NCI-H2196 (cell line): ENCODE measurements at regions not wholly inside any gene's neighbourhood (a gene's known extent, or its start where the extent isn't known, plus 50 kb on each side); places are given as distances from the start of the nearest gene placed in this dataset.

Experiments used
- DNase-seq: peaks from one replicate; lab custom pipeline; 2025; ENCODE audit not compliant: unreplicated experiment; lab: John Stamatoyannopoulos, UW

DNA sequence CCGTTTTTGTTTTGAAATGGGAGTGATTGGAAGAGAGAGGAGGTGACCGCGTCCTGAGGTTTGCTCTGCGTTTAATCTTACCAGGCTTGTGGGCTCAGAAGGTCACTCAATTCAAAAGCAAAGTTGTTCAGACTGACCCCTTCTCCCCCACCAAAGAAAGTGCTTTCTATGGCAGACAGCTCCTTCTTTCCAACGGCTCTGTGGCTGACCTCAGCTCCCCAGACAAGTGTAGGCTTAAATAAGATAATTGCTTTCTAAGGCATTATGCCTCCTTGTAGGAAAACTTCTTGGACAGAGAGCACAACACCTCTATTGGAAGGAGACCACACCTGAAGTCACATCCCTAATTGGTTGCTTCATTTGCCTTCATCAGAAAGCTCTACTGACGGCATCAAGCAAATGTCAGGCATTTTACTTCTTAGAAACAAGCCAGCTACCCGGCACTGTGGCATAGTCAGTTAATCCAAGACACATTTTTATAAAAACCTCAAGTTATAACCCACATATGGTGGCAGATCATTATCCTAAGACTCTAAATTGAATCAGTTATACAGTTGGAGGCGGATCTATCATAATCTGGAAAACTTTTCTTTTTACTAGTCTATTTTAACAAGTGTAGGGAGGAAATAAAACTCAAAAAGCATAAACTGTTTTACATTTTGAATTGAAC is 94.9 kb downstream of the TMEM174 start:
- no peak for DNase-seq

DNA sequence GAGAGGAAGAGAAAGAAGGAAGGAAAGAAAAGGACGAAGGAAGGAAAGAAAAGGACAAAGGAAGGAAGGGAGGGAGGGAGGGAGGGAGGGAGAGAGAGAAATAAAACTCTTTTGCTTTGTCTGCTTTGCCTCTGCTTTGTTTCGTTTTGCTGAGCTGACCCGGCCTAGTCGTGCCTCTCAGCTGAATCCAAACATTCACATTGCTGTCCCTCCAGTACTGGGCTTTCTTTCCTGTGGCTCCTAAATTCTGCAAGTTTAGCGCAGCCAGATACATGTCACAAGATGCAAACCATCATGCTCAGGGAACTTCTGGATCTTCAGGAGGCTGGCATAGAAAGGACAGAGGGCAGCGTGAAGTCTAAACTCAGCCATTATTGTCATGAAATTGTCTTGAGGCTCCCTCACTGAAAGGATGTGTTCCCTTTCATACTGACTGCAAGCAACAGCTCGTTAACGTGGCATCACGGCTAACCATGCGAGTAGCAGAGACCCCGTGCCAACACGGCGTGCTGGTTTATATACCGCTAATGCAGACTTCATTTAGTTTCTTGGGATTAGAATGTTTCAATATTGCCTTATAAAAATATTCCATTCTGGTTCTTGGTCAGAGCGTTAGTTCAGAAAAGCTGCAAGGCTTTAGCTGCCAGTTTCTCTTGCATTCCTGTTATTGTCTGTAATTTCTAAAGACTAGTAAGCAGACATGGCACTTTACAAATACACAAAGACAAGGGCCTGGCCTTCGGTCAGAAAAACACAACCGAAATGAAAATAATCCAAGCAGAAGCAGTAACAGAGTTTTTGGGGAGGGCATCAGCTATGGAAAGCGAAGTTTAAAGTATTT is 94.2 kb downstream of the TMEM174 start:
- DNase-seq: no peak

DNA sequence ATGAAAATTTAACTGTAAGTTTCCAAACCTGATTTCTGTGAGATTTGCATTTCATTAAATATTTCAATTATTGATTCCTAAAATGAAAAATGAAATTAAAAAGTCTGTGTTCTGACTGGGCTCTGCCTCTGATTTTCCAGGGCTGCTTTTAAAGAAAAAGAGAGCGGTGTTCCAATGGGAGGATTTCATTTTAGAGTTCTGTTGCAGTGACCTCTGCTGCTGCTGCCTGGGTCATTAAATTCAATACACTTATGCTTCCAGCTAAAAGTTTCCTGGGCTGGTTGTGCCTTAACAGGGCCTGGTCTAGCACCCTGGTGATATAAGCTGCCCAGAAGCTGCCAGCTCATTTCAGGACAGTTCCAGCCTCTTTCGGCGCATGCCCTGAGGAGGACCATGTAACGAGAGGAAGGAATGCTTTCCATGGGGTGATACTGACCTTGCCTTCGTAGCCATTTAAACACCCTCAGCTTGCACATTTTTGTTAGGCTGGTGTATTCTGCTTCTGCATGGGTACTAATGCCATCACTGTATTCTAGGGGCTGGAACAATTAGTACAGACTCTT is 93.3 kb downstream of the TMEM174 start:
- DNase-seq: no peak

DNA sequence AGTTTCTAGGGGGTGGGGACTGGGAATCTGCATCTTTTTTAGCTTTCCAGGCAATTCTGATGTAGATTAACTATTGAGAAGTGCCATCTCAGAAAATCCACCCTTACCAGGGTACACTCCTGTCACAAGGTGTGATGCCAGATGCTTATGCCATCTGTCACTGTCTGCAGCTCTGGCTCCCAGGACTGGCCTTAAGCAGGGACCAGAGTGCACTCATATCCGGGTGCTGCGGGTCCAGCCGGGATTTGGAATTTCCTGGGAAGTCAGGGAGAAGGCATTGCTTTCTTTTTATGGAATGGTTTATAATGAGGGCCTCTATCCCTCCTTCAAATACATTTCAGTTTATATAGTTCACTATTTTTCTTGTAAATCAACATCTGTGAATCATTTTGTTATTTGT is 92.6 kb downstream of the TMEM174 start:
- no peak for DNase-seq

DNA sequence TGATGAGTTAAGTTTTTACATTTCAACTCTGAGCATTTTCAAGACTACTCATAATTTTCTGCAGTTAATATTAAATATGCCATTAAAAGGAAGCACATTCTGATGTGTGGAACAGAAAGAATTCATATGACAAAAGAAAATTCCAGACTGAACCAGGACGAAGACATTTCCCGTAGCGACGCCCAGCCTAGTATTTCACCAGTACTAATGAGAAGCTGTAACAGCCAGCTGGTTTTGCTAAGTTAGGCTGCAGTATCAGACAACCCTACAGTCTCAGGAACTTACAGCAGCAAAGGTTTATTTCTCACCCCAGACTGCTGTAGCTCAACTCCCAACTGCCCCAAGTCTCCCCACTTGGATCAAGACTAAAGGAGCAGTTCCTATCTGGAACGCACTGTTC is 91.6 kb downstream of the TMEM174 start:
- no peak for DNase-seq

DNA sequence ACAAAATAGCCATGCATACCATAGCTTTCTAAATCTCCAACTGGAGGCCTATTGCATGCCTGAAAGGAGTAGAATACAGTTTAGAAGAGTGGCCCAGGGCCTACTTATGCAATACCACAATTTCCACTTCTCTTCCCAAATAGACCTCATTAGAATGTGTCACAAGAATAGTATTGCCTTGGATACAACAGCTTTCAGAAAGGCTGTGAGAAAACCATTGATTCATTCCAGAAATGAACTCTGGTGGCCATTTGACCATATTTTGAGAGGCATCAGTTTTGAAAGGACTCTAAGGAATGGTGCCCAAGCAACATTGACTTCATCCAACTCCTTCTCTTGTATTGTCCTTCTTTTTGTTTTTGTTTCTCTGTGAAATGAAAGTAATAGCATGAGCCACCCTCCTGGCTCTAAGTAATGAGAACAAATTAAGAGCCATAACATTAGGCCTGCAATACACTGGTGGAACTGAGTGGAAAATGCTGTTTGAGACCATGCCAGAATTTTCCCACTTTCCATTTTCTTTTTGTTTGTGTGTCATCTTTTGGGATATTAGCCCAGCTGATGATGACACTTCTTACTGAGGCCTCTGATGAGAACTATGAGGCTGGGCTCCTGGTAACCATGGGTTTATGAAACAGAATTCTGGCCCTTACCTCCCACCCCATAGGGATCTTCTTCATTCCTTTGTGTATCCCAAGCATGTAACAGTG is 90.2 kb downstream of the TMEM174 start:
- no peak for DNase-seq

DNA sequence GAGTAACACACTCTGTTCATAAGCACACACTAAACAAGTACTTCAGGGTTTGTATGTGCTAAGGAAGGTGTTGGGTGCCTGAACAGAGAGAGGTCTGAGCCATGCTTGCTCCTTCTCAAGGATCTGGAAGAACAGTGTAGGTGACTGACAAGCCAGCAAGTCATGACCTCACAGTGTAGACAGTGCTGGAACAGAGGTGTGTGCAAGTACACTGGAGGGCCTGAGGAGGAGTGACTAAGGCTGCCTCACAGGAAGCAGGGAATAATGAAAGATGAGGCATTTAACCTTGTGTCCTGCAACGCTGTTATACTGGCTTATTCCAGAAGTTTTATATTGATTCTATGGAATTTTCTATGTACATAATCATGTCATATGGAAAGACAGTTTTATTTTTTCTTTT is 83.9 kb downstream of the TMEM174 start:
- DNase-seq: no peak

DNA sequence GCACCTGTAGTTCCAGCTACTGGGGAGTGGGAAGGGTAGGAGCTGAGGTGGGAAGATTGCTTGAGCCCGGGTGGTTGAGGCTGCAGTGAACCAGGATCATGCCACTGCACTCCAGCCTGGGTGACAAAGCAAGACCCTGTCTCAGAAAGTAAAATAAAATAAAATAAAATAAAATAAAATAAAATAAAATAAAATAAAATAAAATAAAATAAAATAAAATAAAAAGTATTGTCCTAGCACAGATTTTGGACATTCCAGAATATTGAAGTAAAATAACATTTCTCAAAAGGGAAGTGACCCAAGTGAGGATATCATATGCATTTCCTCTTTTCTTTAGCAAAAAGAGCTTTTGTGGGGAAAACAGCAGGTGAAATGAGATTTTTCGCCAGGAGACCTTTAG is 83.5 kb downstream of the TMEM174 start:
- no peak for DNase-seq

DNA sequence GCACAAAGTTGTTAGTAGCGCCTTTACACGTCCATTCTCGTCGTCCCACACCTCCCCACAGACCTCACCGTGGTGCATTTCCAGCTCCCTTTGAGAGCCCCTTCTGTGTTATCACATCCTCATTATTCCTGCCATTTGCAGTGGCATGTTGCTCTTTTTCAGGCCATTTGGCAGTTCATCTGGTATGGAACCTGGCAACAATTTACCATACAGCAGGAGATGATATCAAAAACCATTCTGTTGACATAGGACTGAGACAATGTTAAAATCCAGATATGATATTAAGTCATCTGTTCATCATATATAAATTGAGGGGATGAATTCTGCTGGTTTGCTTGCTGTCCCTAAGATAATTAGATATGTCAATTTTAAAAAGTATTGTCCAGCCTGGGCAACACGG is 83.0 kb downstream of the TMEM174 start:
- no peak for DNase-seq

DNA sequence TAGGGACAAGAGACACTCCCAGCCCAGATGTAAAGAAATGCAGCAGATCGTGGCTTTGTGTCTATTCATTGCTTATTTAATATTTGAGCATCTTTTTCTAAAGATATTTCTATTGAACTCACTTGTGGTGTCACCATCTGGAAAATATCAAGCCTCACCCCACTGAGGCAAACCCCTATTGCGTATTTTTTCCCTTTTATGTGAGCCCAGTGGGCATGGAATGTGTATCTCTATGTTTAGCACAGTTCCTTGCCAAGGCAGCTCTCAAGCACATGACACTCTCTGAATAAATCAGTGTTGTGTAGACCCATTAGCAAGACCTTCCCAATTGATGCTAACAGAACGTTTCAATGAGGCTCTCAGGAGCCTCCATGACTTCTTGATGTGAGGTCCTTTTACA is 81.6 kb downstream of the TMEM174 start:
- DNase-seq: no peak

DNA sequence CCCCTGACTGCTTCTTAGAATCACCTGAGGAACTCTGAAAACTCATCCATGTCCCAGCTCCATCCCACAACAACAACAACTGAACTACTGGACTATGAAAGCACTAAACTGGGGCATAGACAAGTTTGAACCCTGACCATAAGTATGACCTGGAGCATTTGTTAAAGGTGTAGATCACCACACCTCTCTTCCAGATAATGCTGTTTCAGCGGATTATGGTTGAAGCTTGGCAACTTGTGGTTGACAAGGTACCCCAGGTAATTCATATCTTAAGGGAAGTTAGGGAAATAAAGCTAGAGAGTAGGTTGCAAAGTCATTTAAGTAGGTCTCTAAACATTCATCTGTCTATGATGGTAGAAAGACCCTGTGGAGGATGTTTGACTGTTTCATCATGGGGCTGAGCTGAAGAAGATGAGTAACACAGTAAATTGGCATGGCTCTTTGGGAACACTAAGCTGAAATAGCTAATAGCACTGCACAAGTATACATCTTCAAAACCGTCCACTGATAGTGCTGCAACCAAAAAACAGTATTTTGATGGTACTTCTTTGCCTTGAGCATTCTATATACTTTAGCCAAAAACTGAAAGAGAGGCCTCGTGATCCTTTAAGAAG is 80.2 kb downstream of the TMEM174 start:
- DNase-seq: no peak

DNA sequence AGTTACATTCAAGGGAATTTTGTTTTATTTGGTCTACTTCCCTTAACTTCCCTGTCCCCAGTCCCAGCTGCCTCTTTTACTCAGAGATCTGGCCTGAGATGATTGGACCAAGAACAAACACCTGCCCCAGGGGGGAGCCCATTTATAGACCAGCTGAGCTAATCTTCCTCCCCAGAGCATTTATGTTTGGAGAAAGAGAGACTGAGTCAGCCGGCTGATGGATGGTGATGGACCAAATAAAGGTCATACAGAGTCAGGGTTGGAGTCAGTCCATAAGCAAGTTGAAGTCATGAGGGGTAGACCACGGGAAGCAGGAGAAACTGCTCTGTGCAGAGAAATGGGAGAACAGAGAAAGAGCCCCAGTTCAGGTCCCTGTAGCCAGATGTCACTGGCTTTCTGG is 77.7 kb downstream of the TMEM174 start:
- no peak for DNase-seq

DNA sequence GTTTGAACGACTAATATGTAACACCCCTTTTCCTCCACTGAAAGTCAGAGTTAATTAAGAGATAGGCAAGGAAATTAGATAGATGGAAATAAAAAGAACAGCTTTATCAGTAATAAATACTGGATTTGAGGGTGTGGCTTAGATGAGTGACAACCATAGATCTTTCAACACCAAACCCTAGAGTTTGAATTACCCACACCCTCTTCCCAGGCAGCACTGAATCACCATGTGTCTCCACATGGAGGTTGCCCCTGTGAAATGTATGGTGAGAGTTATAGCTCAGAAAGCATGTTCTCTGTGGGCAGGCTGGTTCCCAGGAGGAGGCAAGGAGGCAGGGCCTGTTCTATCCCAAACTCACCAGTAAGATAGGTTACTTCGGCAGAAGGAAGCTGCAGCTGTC is 69.7 kb downstream of the TMEM174 start:
- no peak for DNase-seq

DNA sequence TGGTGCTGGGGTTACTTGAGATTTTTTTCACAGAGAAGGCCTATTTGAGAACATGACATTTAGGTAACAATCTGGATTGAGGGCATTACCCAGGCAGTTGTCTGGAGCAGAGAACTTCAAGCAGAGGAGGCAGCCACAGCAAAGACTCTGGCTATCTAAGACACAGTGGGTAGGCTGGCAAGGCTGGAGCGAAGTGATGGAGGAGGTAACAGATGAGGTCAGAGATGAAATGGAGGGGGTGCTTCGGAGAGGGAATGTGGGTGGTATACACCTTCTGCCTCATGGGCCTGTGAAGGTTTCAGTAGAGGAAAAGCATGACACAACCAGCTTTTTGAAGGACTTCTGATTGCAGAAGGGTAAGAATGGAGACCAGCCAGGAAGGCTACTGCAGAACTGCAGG is 65.9 kb downstream of the TMEM174 start:
- no peak for DNase-seq

DNA sequence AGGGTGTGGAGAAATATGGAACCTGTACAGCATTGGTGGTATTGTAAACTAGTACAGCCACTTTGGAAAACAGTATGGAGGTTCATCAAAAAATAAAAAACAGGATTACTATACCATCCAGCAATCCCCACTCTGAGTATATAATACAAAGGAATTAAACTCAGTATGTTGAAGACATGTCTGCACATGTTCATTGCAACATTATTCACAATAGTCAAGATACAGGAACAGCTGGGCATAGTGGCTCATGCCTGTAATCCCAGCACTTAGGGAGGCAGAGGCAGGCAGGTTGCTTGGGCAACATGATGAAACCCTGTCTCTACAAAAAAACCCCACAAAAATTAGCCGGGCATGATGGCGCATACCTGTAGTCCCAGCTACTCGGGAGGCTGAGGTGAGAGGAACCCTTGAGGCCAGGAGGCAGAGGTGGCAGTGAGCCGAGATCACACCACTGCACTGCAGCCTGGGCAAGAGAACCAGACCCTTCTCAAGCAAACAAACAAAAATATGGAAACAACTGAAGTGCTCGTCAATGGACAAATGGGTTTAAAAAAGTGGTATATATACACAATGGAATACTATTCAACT is 63.6 kb downstream of the TMEM174 start:
- no peak for DNase-seq

DNA sequence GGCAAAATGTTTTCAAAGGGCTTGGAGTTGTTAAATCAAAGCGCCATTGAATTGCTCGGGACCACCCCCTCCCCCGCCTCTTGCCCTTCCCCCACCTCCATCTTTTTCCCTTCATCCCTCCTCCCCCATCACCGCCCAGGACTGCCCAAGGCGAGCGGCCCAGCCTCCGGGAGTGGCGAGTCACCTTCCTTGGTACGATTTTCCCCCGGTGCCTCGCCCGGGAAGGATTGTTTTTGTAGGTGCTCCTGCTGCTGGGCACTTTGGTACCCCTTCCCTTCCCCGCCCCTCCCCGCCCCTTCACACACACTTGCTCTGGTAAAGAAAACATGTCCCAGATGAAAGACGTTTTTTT is 61.2 kb downstream of the TMEM174 start:
- DNase-seq: no peak

DNA sequence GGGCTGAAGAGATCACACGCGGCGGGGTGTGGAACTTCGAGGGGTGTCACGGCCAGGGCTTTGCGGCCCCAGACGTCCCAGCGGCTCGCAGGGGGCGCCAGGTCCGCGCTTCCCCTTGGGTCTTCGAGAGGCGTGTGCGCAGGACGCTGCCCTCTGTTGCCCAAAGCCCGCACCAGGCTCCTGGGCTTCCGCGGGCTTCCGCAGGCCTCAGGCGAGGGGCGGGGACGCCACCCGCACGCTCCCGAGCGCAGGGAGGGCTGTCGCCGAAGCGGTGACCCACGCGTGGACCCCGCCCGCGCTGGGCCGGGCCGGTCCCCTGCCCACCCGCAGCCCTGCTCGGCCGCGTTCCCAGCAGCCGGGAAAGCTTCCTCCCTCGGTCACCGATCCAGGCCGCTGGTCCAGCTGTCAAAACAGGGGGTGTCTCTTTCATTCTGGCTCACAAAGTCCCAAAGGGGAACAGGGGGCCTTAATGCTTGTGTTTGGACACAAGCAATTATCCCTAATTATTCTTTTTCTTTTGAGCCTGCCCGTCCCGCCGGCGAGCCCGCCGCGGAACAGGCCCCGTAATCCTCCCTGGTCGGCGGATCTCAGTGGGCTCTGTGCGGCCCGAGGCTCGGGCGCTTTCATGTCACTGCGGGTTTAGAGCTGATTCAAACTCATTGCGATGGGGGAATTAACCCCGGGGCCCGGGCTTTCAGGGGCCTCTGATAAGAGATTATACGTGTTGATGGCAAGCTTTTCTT is 60.6 kb downstream of the TMEM174 start:
- DNase-seq: no peak

DNA sequence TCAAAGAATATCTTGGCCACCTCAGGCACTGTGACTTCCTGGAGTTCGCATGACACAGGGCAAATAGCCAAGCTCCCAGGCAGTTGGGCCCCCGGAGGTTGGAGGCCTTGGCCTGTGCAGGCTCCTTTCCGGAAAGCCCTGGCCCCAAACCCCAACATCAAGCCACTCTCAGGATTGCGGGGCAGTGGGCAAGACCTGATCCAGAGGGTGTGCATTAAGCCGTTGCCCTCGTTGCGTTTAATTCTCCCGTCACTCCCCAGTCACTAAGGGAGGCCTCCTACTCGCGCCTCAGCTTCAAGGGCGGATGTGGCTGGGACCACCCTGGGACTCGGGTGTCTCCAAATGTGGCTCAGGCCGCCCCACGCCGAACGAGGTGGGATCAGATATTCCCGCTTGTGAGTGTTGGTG is 60.1 kb downstream of the TMEM174 start:
- no peak for DNase-seq

DNA sequence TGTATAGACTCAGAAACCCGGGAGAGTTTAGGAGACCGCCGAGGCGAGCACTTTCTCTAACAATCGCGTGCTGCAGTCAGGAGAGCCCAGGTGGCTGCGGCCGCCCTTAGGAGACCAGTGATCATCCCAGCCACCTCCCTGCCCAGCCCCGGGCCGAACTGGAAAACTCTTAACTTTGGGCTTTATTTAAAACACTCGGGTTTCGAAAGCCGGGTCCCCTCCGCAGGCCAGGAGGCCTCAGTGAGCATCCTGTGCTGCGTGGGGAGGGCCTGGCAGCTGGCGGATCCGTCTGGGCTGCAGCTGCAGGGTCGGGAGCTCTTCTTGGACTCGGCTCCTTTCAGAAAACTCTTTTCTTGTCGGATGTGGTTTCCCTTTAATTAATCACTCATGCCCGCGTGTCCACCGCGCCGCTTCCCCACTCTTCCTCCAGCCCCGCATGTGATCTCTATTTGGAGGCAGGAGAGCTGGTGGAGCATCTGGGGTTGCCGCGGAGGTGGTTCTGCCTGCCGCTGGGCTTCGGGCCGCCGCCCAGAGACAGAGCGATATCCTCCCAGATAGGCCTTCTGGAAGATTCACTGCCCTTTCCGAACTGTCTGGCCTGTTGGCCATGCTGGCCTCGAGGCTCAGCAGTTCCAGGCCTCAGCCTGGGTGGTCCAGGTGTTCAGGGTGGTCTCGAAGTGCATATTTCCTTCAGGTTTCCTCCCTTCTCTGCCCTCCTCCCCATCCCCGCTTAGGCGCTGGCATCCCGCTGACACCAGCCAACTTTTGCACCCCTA is 59.5 kb downstream of the TMEM174 start:
- no peak for DNase-seq
